HG02610 (cell line): ENCODE measurements at regions not wholly inside any gene's neighbourhood (a gene's known extent, or its start where the extent isn't known, plus 50 kb on each side); places are given as distances from the start of the nearest gene placed in this dataset.

Experiments used
- ATAC-seq: cut with Tn5 transposase; IDR thresholded peaks from one replicate; pipeline ENCODE4 v1.9.1; 2021; ENCODE audit warnings: mild to moderate bottlenecking, moderate library complexity; ENCODE audit not compliant: unreplicated experiment

DNA sequence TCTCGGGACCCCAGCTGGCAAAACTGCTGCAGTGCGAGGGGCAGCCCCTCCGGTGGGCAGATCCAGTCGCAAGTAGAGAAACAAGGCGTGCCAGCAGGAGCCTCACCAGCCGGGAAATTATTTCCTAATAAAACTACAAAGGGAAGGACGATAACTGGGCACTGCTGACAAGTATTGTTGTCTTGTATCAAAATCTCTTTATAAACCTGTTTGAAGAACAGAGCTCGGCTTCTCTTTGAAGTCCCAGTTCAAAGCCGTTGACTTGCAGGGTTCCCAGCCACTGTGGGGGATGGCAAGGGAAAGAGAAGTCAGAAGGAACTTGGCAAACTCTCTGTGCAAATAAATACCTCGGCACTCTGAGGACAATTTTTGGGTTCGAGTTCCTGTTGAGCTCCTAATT, 504.5 kb downstream of the CD83 start:
- ATAC-seq, result no peak

GRCh38 chr6:14622909-14623505, 505.4 kb downstream of the CD83 start:
- ATAC-seq, result no peak

DNA sequence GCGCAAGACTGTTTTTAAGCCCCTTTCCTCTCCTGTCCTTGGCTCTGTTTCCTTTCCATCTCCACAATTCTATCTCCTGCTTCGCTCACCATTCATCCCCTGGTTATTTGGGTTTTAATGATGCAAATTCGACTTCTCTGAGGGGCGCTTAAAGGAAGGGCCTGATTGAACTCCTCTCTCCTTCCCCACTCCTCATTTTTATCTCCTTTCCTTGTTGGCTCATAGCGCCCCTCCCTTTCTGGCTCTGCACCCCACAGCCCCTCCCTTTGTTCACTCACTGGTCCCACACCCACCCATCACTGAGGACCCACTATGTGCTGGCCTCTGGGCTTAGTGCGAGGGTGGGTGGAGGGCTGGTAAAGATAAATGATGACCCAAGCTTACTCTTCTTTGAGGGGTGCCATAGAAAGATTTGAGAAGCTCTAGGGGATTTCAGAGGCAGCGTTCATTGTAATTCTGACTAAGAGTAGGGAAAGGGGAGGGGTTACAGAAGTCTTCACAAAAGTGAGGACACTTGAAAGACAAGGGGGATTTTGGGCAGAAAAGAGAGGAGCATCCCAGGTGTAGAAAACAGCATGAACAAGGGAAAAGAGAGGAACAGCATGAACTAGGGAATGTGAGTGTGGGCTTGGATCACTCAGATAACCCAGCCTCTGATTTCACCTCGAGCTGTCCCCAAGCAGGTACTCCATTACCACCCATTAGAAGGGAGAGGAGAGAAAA, 507.8 kb downstream of the CD83 start:
- no peak for ATAC-seq

- no peak for ATAC-seq
These were observed 509.0 kb downstream of the CD83 start for GRCh38 chr6:14626556-14626955.

GRCh38 chr6:14630016-14630415, 512.4 kb downstream of the CD83 start:
- ATAC-seq, result no peak

DNA sequence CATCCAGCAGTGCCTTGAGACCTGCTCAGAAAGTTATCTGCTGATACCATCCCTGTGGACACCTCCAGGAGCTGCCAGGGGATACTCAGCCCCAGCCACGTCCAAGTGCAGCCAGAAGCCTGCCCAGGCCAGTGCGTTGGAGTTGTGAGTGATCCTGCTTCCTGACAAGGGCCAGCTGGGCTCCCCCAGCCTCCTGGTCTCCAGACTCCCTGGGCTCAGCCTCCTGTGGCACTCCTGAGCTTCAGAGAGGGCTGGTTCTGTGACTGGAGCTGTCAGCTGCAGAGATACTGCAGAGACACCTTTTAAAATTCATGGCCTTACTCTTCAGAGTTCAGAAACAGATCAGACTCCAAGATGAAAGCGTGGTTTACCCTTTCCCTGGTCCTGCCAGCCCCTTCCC, 515.9 kb downstream of the CD83 start:
- ATAC-seq, result no peak

- no peak for ATAC-seq
These were observed 516.5 kb downstream of the CD83 start for GRCh38 chr6:14634072-14634471.

DNA sequence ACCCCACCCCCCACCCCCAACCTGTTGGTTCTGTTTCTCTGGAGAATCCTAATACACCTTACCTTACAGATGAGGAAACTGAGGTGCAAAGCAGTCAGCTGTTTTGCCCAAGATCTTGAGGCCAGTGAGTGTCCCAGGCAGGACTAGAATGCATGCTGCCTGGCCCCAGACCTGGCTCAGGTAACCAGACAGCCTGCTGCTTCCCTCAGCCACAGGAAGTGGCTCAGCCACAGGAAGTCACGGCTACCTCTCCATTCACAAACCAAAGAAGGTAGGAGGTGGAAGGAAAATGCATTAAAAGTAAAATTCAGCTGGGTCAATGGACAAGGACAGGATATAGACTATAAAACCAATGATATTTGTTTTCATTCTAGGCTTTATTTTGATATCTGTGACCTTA, 517.6 kb downstream of the CD83 start:
- peak; percentile 43 for ATAC-seq

- peak; percentile 52 for ATAC-seq
These were observed 518.5 kb downstream of the CD83 start for GRCh38 chr6:14635934-14636591.

DNA sequence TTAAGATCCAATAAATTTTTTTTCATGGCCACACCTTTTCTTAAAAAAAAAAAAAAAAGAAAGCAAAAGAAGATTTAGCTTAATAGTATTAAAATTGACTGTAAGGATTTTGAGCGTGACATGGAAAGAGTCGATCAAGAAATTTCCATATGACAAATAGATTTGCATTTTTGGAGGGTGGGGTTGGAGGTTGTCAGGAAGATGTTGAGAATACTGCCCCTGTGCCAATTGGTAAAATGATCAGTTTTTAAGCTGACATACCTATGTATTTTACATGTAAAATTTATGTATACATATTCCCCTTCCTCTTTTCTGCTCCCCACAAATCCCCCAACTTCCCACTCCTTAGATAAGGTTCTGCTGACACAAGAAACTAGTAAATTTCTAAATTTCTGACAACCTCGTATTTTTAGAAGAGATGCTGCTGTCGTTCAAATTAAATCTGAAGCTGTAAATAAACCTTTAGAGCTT, 520.9 kb downstream of the CD83 start:
- no peak for ATAC-seq

- ATAC-seq, result peak; percentile 38
These were observed 521.6 kb downstream of the CD83 start for GRCh38 chr6:14638906-14639761.

DNA sequence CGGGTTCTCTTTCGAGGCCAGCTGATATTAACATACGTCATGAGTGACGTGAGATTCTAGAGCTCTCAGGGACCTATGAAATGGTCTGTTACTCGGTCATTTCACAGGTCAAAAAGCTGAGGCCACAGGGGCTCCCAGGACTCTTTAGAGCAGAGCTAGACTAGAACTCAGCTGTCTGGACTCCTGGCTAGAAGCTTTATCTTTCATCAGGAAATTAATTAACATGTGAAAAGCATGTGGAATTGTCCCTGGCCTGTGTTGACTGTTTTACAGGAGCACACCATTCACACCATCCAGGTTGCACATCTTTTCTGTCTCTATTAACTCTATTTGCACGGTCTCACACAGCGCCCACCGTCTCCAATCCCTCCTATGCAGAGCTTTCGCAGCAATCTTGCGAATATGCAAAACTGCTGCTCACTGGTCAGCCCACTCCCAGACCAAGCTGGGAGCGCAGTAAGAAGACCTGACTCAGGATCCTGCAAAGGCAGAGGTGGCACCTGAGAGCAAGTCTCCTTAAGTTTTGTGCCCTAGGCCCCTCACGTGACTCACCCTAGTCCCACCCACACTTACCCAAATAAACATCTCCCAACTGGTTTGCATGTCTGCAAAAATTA, 522.5 kb downstream of the CD83 start:
- no peak for ATAC-seq

- no peak for ATAC-seq
These were observed 523.1 kb downstream of the CD83 start for GRCh38 chr6:14640631-14641030.

GRCh38 chr6:14641423-14642135, 524.0 kb downstream of the CD83 start:
- ATAC-seq, result no peak

DNA sequence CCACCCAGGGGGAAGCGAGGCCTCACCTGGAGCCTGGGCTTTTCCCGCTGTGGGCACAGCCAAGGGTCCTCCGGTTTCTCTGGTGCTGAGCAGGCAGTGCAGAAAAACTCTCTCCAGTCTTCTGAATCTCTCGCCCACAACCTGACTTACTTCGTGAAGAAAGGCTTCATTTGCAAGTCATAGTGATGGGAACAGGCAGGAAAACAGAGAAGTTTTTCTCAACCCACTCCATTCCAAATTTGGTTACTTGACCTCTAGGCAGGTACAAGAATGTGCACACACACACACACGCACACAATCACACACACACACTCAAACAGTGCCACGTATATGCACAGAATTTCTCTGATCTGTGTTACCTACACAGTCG, 524.5 kb downstream of the CD83 start:
- ATAC-seq, result no peak

DNA sequence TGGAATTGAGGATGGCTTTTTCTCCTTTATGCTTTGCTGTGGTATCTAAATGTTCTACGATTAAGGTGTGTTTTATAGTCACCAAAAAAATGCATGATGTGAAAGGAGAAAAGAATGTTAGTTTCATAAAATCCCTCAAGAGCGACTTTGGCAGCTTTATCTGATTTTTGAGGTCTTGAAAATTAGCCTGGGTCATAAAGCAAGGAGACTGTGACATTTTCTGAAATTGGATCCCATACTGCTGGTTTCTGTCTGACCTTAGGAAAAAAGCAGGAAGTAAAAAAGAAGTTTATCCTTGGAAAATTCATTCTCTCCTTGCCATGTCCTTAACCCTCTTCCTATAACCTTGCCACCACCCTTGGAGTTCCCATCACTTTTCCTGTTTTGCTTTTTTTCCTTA, 525.3 kb downstream of the CD83 start:
- ATAC-seq, result no peak

DNA sequence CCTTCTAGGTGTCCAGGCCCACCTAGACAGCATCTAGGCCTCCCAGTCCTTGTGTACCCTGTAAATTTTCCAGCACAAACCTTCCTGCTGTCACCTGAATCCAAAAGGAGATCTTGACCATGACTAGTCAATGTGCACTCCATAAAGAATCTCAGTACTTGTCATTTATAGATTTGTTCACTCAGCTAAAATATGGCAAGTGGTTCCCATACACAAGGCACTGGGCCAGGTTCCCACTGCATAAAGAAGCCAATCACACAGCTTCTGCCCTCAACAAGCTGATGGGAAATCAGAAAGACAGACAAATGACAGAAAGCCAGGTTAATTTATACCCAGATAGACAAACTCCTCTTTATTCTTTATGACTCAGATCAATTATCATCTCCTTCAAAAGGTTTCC, 526.8 kb downstream of the CD83 start:
- ATAC-seq, result no peak

DNA sequence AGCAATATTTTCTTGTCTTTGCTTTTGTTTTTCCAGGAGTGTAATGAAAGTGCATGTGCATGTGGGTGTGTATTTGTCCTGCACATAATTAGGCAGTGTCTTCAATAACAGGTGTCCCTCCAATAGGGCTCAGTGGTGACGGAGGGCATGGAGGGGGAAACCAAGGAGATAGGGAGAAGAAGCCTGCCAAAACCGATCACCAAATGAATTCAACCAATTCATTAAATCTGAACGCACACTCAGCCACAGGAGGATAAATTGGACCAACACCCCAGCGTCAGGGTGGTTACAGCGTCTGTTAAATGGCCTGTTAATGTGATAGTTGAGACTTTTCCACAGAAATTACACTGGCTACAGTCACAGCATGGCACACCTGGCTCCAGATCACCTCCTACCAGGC, 527.6 kb downstream of the CD83 start:
- ATAC-seq, result no peak

DNA sequence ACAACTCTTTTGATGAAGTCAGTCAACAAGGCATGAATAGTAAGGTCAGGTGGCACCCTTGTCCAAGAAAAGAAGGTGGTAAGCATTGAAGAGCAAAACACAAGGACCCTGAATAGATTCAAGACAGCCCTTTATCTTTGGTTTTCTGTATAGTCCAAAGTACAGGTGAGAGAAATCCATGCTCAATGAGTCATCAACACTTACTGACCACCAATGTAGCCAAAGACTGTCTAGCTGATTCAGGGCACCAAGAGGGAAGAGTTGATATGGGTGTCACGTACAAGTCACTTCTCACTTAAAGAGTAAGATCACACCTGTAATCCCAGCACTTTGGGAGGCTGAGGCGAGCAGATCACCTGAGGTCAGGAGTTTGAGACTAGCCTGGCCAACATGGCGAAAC, 528.3 kb downstream of the CD83 start:
- no peak for ATAC-seq

- no peak for ATAC-seq
These were observed 528.8 kb downstream of the CD83 start for GRCh38 chr6:14646371-14646770.
